Activated T-cell treated with anti-CD3 and anti-CD28 coated beads, Interleukin-2, amount 50 U/mL, for 24 hours (primary cell): ENCODE measurements at regions not wholly inside any gene's neighbourhood (a gene's known extent, or its start where the extent isn't known, plus 50 kb on each side); places are given as distances from the start of the nearest gene placed in this dataset.
A peak's percentile ranks its signal among the peaks of the same experiment; 100 is the strongest.

Source experiments
- DNase-seq: peaks from one replicate; pipeline ENCODE4 v3.0.0-alpha.2; 2020
- H3K27ac Mint-ChIP-seq: 2 replicates; pipeline ENCODE4 v1.8.0; 2020; ENCODE audit warnings: mild to moderate bottlenecking, mixed read lengths
- H3K27me3 Mint-ChIP-seq: 2 replicates; pipeline ENCODE4 v1.8.0; 2020; ENCODE audit warnings: mixed read lengths
- H3K36me3 Mint-ChIP-seq: 2 replicates; pipeline ENCODE4 v1.8.0; 2020; ENCODE audit warnings: low read depth, mixed read lengths
- H3K4me1 Mint-ChIP-seq: 2 replicates; pipeline ENCODE4 v1.8.0; 2020; ENCODE audit warnings: low read depth, mixed read lengths
- H3K4me3 Mint-ChIP-seq: 2 replicates; pipeline ENCODE4 v1.8.0; 2020; ENCODE audit warnings: mild to moderate bottlenecking, moderate library complexity, mixed read lengths
- H3K9me3 Mint-ChIP-seq: 2 replicates; pipeline ENCODE4 v1.8.0; 2020; ENCODE audit warnings: mixed read lengths

DNA sequence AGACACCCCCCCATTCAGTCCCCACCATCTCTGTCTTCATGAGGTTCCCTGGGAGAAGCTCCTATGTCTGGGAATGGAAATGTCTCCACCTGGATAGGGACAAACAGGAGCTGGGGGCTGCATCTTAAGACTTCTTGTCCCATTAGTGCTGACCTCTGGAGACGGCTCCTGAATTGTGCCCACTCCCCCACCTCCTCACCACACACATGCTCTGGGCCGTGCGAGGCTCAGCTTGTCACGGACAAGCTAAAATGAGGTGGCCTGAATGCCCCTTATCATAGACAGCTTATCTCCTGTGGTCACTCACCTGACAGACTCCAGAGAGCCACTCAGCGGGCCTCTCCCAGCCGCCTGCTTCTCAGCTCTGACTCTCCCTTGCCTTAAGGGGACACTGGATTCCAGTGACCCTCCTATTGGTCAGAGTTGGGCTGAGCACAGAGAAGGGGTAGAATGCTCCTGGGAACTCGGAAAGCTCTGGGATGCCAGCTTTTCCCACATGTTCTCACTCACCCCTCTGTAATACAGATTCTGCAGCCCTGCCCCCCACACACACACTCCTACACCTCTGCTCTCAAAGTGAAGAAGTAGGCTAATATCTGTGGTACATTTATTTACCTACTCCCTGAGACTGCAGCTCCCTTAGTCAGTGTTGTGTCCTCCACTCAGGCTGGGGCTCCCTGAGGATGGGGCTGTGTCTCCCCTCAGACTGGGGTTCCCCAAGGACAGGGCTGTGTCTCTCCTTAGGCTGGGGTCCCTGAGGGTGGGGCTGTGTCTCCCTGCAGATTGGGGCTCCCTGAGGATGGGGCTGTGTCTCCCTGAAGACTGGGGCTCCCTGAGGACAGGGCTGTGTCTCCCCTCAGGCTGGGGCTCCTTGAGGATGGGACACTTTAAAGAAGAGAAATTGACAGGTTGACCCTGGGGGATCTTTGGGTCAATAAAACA lies 167.5 kb downstream of the VEGFA start:
- no peak overlapping the region for H3K27ac Mint-ChIP-seq
- no peaks in the 10 kb centered on the region for H3K36me3 Mint-ChIP-seq
- no peak overlapping the region for H3K4me3 Mint-ChIP-seq
- H3K9me3 Mint-ChIP-seq = no peaks in the 10 kb centered on the region
- DNase-seq = peak; percentile 13
- H3K27me3 Mint-ChIP-seq = no peaks in the 10 kb centered on the region
- H3K4me1 Mint-ChIP-seq = no peaks in the 10 kb centered on the region

DNA sequence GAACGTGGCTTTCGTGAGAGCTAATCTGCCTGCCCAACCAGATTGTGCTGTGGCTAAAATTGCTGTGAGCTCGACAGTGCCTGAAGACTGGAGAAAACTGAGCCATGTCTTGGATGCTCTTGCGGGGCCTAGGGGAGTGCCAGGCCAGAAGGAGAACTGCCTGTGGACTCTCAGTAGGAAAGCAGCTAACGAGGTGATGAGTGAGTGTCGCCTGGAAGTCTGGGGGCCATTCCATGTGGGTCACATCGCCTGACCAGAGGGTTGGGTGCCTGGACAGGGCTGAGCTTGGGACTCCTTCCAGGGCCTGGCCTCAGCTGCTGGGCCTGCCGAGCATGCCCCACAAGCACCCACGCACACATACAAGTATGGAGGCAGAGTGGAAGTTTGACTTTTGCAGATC lies 166.5 kb downstream of the VEGFA start:
- Mint-ChIP-seq H3K27me3 (no peaks in the 10 kb centered on the region), H3K27ac (no peak overlapping the region), H3K36me3 (no peaks in the 10 kb centered on the region), H3K9me3 (no peaks in the 10 kb centered on the region), H3K4me1 (no peaks in the 10 kb centered on the region), H3K4me3 (no peak overlapping the region)
- peak; percentile 15 for DNase-seq

DNA sequence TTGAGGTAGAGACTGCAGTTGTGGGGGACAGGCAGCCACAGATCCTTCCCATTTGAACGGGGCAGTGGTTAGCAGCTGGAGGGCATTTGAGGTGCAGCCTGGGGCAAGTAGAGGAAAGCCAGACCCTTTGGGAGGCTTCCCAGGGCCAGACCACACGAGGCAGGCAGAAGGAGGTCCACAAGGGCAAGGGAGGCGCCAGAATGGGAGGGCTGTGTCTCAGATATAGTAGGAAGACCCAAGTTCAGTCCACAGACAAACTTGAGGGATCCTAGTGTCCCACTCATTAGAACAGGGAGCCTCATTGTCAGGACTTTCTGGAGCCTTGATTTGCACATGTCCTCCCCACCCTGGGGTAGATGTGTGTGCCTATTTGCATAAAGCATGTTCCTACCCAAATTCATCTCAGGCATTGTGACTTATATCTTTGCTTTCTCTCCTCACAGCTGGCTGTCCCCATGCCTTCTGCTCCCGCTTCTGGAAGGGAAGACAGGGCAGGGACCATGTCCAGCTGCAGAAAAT lies 166.0 kb downstream of the VEGFA start:
- Mint-ChIP-seq H3K4me1 (no peaks in the 10 kb centered on the region), H3K27me3 (no peaks in the 10 kb centered on the region), H3K27ac (no peak overlapping the region), H3K36me3 (no peaks in the 10 kb centered on the region), H3K4me3 (no peak overlapping the region), H3K9me3 (no peaks in the 10 kb centered on the region)
- no peak for DNase-seq

DNA sequence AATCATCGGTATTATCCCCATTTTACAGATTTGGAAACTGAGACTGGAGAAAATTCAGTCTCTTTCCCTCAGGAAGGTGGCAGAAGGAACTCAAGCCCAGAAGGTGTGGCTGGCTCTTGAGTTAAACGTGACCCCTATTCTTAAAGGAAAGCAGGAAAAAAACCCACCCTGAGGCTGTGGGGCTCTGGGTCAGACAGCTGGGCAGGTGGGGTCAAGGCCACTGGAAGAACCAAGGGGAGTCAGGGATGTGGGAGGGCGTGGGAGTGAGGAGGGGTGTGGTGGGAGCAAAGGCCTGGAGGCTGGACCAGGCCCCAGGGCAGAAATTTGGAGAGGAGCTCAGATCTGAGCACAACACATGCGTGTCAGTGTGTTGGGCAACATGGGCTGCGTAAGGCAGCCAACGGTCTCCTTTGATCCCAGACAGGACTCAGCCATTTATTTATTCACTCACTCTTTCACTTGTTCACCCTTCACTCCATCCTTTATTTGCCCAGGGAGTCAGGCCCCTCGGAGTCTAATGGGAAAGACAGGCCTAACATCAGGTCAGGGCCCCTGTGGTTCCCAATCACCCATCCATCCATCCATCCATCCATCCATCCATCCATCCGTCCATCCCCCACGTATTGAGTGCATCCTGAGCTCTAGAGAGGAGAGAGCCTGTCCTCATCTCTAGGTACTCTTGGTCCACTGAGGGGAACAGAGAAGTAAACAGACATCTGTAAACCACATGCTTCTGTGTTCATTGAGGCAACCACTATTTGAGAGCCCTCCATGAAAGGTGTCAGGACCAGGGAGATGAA lies 165.0 kb downstream of the VEGFA start:
- no peaks in the 10 kb centered on the region for H3K36me3 Mint-ChIP-seq
- no peaks in the 10 kb centered on the region for H3K4me1 Mint-ChIP-seq
- H3K27me3 Mint-ChIP-seq = no peaks in the 10 kb centered on the region
- DNase-seq = peak; percentile 6
- no peak overlapping the region for H3K4me3 Mint-ChIP-seq
- H3K27ac Mint-ChIP-seq = no peak overlapping the region
- no peaks in the 10 kb centered on the region for H3K9me3 Mint-ChIP-seq

DNA sequence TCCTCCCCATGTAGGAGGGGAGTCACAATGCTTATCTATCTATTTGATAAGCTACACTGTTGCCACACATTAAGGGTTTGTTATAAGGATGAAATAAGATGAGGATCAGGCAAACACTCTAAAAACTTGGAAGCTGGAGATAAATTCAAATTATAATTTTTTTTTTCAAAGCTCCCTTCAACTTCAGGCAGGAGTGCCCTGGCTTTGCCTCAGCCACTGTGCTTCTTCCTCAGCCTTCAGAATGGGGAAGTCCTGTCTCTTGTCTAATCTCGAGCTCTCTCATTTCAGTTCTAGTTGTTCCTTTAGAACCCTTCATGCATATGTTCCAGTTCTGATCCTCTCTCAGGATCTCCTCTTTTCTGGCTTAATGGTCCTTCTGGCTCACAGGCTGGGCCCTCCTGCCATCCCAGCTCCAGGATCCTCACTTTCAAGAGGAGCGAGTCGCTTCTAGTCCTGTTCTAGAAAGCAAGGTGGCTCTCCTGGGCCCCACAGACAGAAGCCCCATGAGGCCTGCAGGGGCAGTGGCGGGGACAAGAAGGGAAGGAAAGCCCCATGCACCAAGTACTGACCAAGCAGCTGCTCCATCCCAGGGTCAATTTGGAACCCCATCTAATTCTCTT lies 164.3 kb downstream of the VEGFA start:
- no peak overlapping the region for H3K4me3 Mint-ChIP-seq
- no peak overlapping the region for H3K27ac Mint-ChIP-seq
- DNase-seq = no peak
- H3K4me1 Mint-ChIP-seq = no peaks in the 10 kb centered on the region
- H3K36me3 Mint-ChIP-seq = no peaks in the 10 kb centered on the region
- H3K27me3 Mint-ChIP-seq = no peaks in the 10 kb centered on the region
- H3K9me3 Mint-ChIP-seq = no peaks in the 10 kb centered on the region

DNA sequence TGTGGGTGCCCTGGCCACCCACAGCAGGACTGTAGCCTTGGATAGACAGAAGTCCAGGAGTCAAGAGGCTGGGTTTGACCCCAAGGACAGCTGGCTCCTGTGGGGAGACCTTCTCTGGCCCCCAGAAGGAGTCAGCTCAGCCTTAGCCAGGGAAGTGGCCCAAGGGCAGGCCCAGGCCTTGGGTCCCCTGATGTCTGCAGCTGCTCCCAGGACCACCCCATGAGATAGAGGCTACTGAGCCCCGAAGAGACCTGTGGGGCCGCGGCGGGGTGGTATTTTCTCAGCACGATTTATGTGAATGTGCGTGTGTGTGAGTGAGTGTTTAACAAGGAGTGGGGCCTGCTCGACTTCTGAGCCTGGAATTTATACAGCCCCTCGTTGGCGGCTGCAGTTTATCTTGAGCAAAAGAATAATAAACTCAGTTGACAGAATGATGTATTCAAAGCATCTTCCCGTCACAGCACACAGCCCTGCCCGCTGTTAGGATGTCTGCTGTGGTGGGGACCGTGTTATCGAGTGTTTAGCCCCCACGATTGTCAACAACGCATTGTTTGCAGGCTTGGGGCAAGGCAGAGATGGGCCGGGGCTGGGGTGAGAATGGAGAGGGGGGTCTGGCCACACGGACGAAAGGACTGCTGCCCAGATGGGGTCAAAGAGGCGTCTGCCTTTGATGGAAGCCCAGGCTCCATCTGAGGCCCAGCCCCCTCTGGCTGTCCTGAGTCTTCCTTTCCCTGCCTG lies 163.3 kb downstream of the VEGFA start:
- Mint-ChIP-seq H3K9me3 (no peaks in the 10 kb centered on the region), H3K27ac (no peak overlapping the region), H3K36me3 (no peaks in the 10 kb centered on the region), H3K4me1 (no peaks in the 10 kb centered on the region), H3K27me3 (no peaks in the 10 kb centered on the region), H3K4me3 (no peak overlapping the region)
- DNase-seq = no peak

DNA sequence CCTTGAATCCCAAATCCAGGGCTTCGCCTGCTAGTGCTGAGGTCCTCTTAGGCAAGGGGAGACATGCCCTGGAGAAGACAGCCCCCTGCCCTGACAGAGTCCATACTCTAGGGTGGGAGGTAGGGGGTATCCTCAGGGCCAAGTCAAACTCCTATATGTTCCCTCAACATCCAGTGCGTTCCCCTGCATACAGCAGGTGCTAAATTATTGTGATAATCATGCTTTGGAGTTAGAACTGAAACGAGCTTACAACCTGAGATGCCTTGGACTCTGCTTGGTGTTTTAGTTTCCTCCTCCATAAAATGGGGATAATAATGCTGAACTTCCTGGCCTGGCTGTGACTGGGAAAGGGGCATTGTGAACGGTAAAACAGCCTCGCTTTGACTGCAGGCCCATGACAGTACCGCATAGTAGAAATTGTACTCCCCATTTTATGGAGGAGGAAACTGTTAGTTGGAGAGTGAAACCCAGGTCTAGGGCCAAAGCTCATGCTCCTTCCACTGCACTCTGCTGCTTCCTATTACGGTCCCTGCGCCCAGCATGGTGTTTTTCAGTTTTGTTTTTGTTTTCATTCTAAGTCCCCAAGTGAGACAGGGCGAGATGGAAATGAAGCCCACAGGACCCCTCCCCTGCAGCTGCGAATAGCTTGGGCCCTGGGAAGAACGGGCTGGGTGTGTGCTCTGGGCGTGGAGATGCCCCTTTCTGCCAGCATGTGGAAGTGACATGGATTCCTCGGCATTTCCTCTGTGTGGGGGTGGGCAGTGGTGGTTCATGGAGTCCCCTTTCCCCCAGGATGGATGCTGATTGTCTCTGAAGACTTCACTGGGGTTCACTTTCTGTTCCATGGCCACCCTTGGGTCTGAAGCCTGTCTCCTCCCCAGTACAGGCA lies 162.5 kb downstream of the VEGFA start:
- Mint-ChIP-seq H3K27ac (no peak overlapping the region), H3K36me3 (no peaks in the 10 kb centered on the region), H3K27me3 (no peaks in the 10 kb centered on the region), H3K4me3 (no peak overlapping the region), H3K4me1 (peaks cover 4% of the 10 kb centered on the region), H3K9me3 (no peaks in the 10 kb centered on the region)
- DNase-seq = no peak

DNA sequence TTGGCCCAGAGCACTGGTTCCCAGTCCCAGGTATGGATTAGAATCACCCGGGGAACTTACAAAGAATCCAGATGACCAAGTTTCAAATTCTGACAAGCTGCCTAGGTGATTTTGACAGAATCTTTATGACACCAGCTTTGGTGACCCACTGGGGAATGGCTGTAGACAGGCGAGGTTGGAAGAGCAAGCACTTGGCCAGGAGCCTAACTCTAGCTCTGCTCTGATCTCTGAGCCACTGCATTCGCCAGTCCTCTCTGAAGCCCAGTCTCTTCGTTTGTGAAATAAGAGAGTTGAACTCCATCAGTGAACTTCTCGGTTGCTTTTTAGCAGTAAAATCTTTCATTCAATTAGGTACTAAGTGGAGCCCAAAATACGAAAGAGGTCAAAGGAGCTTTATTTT lies 161.2 kb downstream of the VEGFA start:
- no peaks in the 10 kb centered on the region for H3K27me3 Mint-ChIP-seq
- peaks cover 15% of the 10 kb centered on the region for H3K4me1 Mint-ChIP-seq
- H3K9me3 Mint-ChIP-seq = no peaks in the 10 kb centered on the region
- no peak overlapping the region for H3K4me3 Mint-ChIP-seq
- DNase-seq = no peak
- H3K36me3 Mint-ChIP-seq = no peaks in the 10 kb centered on the region
- no peak overlapping the region for H3K27ac Mint-ChIP-seq

DNA sequence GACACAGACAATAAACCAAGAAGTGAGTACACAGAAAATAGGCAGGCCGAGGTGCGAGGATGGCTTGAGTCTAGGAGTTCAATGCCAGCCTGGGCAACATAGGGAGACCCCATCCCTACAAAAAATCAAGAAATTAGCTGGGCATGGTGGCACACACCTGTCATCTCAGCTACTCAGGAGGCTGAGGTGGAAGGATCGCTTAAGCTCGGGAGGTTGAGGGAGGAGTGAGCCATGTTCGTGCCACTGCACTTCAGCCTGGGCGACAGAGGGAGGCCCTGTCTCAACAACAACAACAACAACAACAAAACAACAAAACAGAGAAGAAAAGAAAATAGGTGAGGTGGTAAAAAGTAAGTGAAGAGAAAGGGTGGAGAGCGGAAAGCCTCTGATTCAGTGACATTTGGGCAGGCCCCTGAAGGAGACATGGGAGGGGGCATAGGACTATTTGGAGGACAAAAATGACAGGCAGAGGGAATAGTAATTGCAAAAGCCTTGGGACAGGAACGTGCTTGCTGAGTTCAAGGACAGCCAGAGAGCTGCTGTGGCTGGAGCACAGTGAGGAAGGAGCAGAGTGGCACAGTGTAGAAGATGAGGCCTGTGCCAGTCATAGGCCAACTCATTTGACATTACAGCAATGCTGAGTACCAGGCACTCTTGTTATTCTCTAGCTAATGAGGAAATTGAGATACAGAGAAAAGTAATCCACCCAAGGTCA lies 160.6 kb downstream of the VEGFA start:
- no peak overlapping the region for H3K27ac Mint-ChIP-seq
- no peak overlapping the region for H3K4me3 Mint-ChIP-seq
- H3K4me1 Mint-ChIP-seq = peaks cover 16% of the 10 kb centered on the region
- H3K9me3 Mint-ChIP-seq = no peaks in the 10 kb centered on the region
- H3K36me3 Mint-ChIP-seq = no peaks in the 10 kb centered on the region
- H3K27me3 Mint-ChIP-seq = no peaks in the 10 kb centered on the region
- DNase-seq = no peak

DNA sequence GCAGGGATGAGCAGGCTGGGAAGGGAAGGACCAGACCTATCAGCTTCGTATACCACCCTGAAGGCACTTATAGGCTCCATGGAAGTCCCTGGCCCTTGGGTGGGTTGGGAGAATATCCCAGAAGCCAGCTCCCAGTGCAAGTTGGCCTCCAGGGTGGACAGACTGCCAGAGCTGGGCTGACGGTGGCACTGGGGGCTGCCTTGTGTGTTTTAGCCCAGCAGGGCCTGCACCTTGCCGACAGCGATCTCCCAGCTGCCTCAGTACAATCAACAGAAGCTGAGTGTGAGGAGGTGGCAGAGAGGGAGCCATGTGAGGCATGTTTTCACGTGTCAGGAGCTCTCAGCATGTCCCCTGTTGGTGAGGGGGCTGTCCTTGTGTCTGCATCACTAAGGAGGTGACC lies 159.5 kb downstream of the VEGFA start:
- no peaks in the 10 kb centered on the region for H3K27me3 Mint-ChIP-seq
- H3K4me1 Mint-ChIP-seq = peaks cover 22% of the 10 kb centered on the region
- H3K27ac Mint-ChIP-seq = no peak overlapping the region
- H3K9me3 Mint-ChIP-seq = no peaks in the 10 kb centered on the region
- no peak overlapping the region for H3K4me3 Mint-ChIP-seq
- DNase-seq = no peak
- no peaks in the 10 kb centered on the region for H3K36me3 Mint-ChIP-seq

DNA sequence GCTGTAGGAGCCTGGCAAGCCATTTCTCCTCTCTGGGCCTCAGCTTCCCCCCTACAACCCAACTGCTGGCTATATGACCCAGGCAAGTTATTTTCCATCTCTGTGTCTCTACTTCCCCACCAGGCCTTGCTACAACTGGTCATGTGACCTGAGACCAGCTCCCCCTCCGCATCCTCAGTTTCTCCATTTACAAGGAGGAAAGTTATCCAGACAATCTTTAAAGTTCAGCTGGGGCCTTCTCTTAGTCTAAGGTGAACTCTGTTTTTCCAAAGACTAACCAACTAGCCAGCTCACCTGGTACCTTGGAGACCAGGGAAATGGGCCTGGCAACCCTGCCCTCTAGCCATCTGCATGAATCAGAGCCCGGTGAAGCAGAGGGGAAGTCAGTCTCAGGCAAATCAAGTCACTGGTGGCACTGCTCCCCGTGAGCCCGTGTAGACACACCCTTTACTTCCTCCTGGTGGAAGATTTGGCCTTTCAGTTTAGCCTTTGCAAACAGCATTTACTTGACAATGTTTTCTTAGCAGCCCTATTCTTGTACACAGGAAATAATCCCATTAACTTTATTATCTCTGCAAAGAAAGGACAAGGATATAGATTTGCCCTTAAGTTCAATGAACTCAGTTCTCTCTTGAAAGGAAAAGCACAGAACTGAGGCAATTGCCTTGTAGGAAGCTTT lies 157.7 kb downstream of the VEGFA start:
- H3K27me3 Mint-ChIP-seq = no peaks in the 10 kb centered on the region
- no peaks in the 10 kb centered on the region for H3K36me3 Mint-ChIP-seq
- H3K27ac Mint-ChIP-seq = peak overlapping the region; percentile 4
- H3K4me3 Mint-ChIP-seq = no peak overlapping the region
- H3K4me1 Mint-ChIP-seq = peaks cover 40% of the 10 kb centered on the region
- DNase-seq = no peak
- H3K9me3 Mint-ChIP-seq = no peaks in the 10 kb centered on the region

DNA sequence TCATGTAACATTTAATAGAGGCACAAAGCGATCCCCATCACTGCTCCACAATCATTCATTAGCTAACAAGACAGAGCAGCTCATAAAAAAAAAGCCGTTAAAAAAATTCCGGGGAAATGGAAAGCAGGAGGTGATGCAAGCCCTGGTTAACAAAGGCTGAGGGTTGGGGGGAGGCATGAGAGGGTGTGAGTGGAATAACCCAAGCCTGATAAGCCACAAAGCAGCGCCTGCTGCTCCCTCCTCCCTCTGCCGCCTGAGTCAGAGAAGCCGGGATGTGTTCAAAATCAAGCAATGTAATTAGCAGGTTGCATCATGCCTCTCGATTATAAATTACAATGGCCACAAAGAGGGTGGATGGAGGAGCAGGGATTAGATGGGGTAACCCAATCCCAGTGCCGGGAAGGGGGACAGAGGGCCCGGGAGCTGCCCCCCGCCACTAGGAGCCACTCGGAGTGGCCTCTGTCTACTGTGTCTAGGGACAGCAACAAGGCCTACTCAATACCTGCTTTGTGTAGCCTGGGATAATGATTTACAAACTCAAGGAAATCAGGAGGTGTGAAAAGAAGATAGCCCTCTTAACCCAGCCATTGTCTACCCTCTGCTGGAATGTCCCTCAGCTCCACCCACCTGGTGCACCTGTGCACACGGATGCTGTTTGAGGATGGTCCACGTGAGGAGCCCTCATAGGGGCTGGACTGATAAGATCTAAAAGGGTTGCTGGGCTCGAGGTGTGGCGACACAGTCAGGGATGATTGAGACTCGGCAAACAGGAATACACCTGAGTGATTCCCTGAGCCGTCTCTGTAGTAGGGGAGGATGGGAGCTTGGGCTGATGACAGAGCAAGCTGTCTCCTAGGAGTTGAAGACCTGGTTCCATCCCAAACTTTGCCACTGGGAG lies 156.9 kb downstream of the VEGFA start:
- no peaks in the 10 kb centered on the region for H3K36me3 Mint-ChIP-seq

More for the DNA sequence above, 156.9 kb downstream of the VEGFA start:
- DNase-seq = no peak
- H3K4me3 Mint-ChIP-seq = no peak overlapping the region
- H3K27me3 Mint-ChIP-seq = no peaks in the 10 kb centered on the region
- H3K27ac Mint-ChIP-seq = no peak overlapping the region
- peaks cover 40% of the 10 kb centered on the region for H3K4me1 Mint-ChIP-seq
- no peaks in the 10 kb centered on the region for H3K9me3 Mint-ChIP-seq
